A673 (cell line): ENCODE measurements at regions not wholly inside any gene's neighbourhood (a gene's known extent, or its start where the extent isn't known, plus 50 kb on each side); places are given as distances from the start of the nearest gene placed in this dataset.

ENCODE experiments used
- EZH2 ChIP-seq: fragments of 200-600 bp; sonication (generic); IDR thresholded peaks from 2 replicates; pipeline ENCODE4 v1.6.1; 2017; ENCODE audit warnings: borderline replicate concordance, low read depth, mild to moderate bottlenecking, mixed read lengths, antibody characterized with exemption, low read length; ENCODE audit not compliant: poor library complexity, severe bottlenecking
- TF ChIP-seq, protein P1 (sequence below): fragments of 300-800, 200-600 bp; sonication (generic); conservative IDR thresholded peaks from 2 replicates; pipeline ENCODE4 v1.5.1; 2017; ENCODE audit warnings: low read depth, mild to moderate bottlenecking, antibody characterized with exemption, low read length, moderate library complexity, mixed read lengths

DNA sequence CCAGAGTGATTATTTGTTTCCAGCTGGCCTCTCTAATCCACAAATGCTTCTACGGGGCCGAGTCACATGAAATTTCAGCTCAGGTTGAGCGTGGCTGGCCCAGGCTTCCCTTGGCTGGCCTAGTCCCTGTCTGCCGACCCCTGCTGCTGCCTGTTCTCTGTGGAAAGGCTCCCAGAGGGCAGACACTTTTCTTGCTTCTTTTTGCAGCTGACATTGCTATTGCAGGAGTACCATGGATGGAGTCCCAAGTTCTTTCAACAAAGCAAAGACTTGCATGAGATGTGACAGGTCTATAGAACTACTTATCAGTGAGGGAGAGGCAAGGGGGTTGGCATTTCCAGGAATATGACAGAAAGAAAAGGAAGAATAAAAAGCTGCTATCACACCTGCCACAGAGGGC is 287.4 kb upstream of the ARRDC3 start:
- TF ChIP-seq EZH2, result no peak
- TF ChIP-seq, protein P1, sequence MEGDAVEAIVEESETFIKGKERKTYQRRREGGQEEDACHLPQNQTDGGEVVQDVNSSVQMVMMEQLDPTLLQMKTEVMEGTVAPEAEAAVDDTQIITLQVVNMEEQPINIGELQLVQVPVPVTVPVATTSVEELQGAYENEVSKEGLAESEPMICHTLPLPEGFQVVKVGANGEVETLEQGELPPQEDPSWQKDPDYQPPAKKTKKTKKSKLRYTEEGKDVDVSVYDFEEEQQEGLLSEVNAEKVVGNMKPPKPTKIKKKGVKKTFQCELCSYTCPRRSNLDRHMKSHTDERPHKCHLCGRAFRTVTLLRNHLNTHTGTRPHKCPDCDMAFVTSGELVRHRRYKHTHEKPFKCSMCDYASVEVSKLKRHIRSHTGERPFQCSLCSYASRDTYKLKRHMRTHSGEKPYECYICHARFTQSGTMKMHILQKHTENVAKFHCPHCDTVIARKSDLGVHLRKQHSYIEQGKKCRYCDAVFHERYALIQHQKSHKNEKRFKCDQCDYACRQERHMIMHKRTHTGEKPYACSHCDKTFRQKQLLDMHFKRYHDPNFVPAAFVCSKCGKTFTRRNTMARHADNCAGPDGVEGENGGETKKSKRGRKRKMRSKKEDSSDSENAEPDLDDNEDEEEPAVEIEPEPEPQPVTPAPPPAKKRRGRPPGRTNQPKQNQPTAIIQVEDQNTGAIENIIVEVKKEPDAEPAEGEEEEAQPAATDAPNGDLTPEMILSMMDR, result no peak
